IMR-90 (cell line): ENCODE measurements at regions not wholly inside any gene's neighbourhood (a gene's known extent, or its start where the extent isn't known, plus 50 kb on each side); places are given as distances from the start of the nearest gene placed in this dataset.

Source experiments
- ATAC-seq: fragments of 200-7000 bp; cut with Tn5 transposase; 2 replicates; pipeline ENCODE4 v1.9.1; 2020; ENCODE audit warnings: low read depth, mild to moderate bottlenecking, moderate library complexity
- BruUV-seq: library from RNA; stranded (reverse); fragments of 400-500 nt; replicated peaks from 2 replicates; lab custom pipeline; 2021; lab: Mats Ljungman, UMichigan
- CTCF ChIA-PET: fragments of 300-600 bp; formaldehyde crosslinking; extraction: SDS; loops from one replicate; lab custom pipeline; 2021; ENCODE audit warnings: antibody characterized with exemption; lab: Yijun Ruan, JAX
- POLR2A ChIA-PET: fragments of 300-600 bp; sonication (Branson Sonifier 250); formaldehyde crosslinking; loops from one replicate; lab custom pipeline; 2022; ENCODE audit warnings: antibody characterized with exemption; ENCODE audit not compliant: unreplicated experiment; lab: Charles Lee
- DNase-seq: peaks from one replicate; pipeline ENCODE4 v3.0.0; 2013
- H2AFZ ChIP-seq: replicated peaks from 2 replicates; pipeline ENCODE3; 2013; ENCODE audit warnings: low read length, mild to moderate bottlenecking; ENCODE audit not compliant: poor library complexity
- H2AK5ac ChIP-seq: 2 replicates; pipeline ENCODE4 v1.6.1; 2013; ENCODE audit warnings: low read depth, low read length, inconsistent platforms
- H2AK9ac ChIP-seq: replicated peaks from 2 replicates; pipeline ENCODE3; 2013; ENCODE audit warnings: mild to moderate bottlenecking, low read depth, low read length, moderate library complexity; ENCODE audit not compliant: poor library complexity
- H2BK120ac ChIP-seq: 2 replicates; pipeline ENCODE4 v1.6.1; 2013; ENCODE audit warnings: low read depth, low read length, inconsistent platforms
- H2BK15ac ChIP-seq: 3 replicates; pipeline ENCODE4 v1.6.1; 2013; ENCODE audit warnings: low read depth, low read length, inconsistent platforms
- H2BK20ac ChIP-seq: 2 replicates; pipeline ENCODE4 v1.6.1; 2013; ENCODE audit warnings: low read depth, mild to moderate bottlenecking, inconsistent platforms, low read length, moderate library complexity
- H2BK5ac ChIP-seq: 2 replicates; pipeline ENCODE4 v1.6.1; 2013; ENCODE audit warnings: mild to moderate bottlenecking, low read depth, low read length, inconsistent platforms; ENCODE audit not compliant: poor library complexity, severe bottlenecking
- H3K14ac ChIP-seq: replicated peaks from 2 replicates; pipeline ENCODE4 v1.6.1; 2013; ENCODE audit warnings: low read depth, low read length, inconsistent platforms
- H3K18ac ChIP-seq: 2 replicates; pipeline ENCODE4 v1.6.1; 2013; ENCODE audit warnings: low read depth, low read length, control low read depth
- H3K23ac ChIP-seq: 2 replicates; pipeline ENCODE4 v1.6.1; 2013; ENCODE audit warnings: low read depth, low read length, inconsistent platforms
- H3K27ac ChIP-seq: 2 replicates; pipeline ENCODE4 v1.5.1; 2013; ENCODE audit warnings: mild to moderate bottlenecking, control low read depth, low read length; ENCODE audit not compliant: insufficient read depth
- H3K27me3 ChIP-seq: 2 replicates; pipeline ENCODE4 v1.6.1; 2013; ENCODE audit warnings: low read length; ENCODE audit not compliant: control insufficient read depth, insufficient read depth
- H3K36me3 ChIP-seq: 2 replicates; pipeline ENCODE4 v1.6.1; 2013; ENCODE audit warnings: low read length, mixed read lengths; ENCODE audit not compliant: control insufficient read depth, insufficient read depth
- H3K4ac ChIP-seq: 2 replicates; pipeline ENCODE4 v1.6.1; 2013; ENCODE audit warnings: low read depth, low read length, inconsistent platforms
- H3K4me1 ChIP-seq: 2 replicates; pipeline ENCODE4 v1.6.1; 2013; ENCODE audit warnings: low read length, mixed read lengths; ENCODE audit not compliant: control insufficient read depth, insufficient read depth
- H3K4me2 ChIP-seq: 2 replicates; pipeline ENCODE4 v1.6.1; 2013; ENCODE audit warnings: low read depth, mild to moderate bottlenecking, control low read depth, low read length, moderate library complexity
- H3K4me3 ChIP-seq: 2 replicates; pipeline ENCODE4 v1.5.1; 2013; ENCODE audit warnings: low read depth, mild to moderate bottlenecking, control low read depth, low read length, moderate library complexity; ENCODE audit not compliant: insufficient read depth
- H3K56ac ChIP-seq: 2 replicates; pipeline ENCODE4 v1.6.1; 2013; ENCODE audit warnings: low read length, inconsistent platforms; ENCODE audit not compliant: insufficient read depth; ENCODE audit errors: extremely low read depth
- H3K79me1 ChIP-seq, 2 experiments: 2 replicates each; pipeline ENCODE4 v1.6.1; 2013; ENCODE audit warnings: low read length in 2 of 2, inconsistent platforms in 1 of 2, low read depth in 1 of 2
- H3K9ac ChIP-seq: 2 replicates; pipeline ENCODE4 v1.6.1; 2013; ENCODE audit warnings: low read depth, low read length, control low read depth
- H3K9me1 ChIP-seq: 2 replicates; pipeline ENCODE4 v1.6.1; 2013; ENCODE audit warnings: low read length, inconsistent platforms; ENCODE audit not compliant: insufficient read depth
- H3K9me3 ChIP-seq: 2 replicates; pipeline ENCODE4 v1.6.1; 2013; ENCODE audit warnings: low read length; ENCODE audit not compliant: control insufficient read depth, insufficient read depth
- H4K20me1 ChIP-seq: 2 replicates; pipeline ENCODE4 v1.6.1; 2013; ENCODE audit warnings: low read length, inconsistent platforms; ENCODE audit not compliant: insufficient read depth
- H4K5ac ChIP-seq: 2 replicates; pipeline ENCODE4 v1.6.1; 2013; ENCODE audit warnings: mild to moderate bottlenecking, low read depth, low read length, control low read depth
- H4K8ac ChIP-seq, 2 experiments: 2 replicates each; pipeline ENCODE4 v1.6.1; 2013; ENCODE audit warnings: low read depth in 2 of 2, low read length in 2 of 2, control low read depth in 1 of 2, inconsistent platforms in 1 of 2
- H4K91ac ChIP-seq: 2 replicates; pipeline ENCODE4 v1.6.1; 2013; ENCODE audit warnings: low read depth, low read length, inconsistent platforms; ENCODE audit not compliant: insufficient read depth
- ELK1 ChIP-seq: fragments of 150-350 bp; IDR thresholded peaks from 2 replicates; pipeline ENCODE4 v1.6.1; 2016; ENCODE audit warnings: low read depth, mild to moderate bottlenecking, low read length, moderate library complexity, borderline replicate concordance
- FOS ChIP-seq: fragments of 150-350 bp; IDR thresholded peaks from 2 replicates; pipeline ENCODE4 v1.6.1; 2016; ENCODE audit warnings: low read depth, low read length
- MXI1 ChIP-seq: IDR thresholded peaks from 2 replicates; pipeline ENCODE4 v1.6.1; 2012; ENCODE audit warnings: low read depth, mild to moderate bottlenecking, low read length, moderate library complexity, borderline replicate concordance
- WGBS, 2 experiments: methylation state at CpG; one replicate each; pipeline versions ENCODE4 v1.1.5 to v1.1.7; 2013; ENCODE audit warnings: missing lambda C conversion rate in 2 of 2; ENCODE audit not compliant: insufficient read length in 1 of 2; ENCODE audit errors: extremely low coverage in 2 of 2; 5-methylcytosine and 5-hydroxymethylcytosine counted together
- dilution Hi-C: fragments of 300-500 bp; cut with HindIII; formaldehyde crosslinking; loops from one replicate; pipeline ENCODE4 v1.14.3; 2018; ENCODE audit warnings: low sequenced_read_pairs; ENCODE audit not compliant: unreplicated experiment
- in situ Hi-C: fragments of 300-500 bp; cut with MboI; formaldehyde crosslinking; loops from 3 replicates; pipeline ENCODE4 v1.14.3; 2019; ENCODE audit warnings: low sequenced_read_pairs, inconsistent platforms, mixed read lengths
- intact Hi-C: fragments of 100-400 bp; cut with micrococcal nuclease; formaldehyde crosslinking; loops from 2 replicates; pipeline ENCODE4 v1.10.0; 2022

GRCh38 chr12:123036466-123037285 is 56.2 kb downstream of the ARL6IP4 start:
- in situ Hi-C loops (no loop called here), dilution Hi-C loops (no loop called here), intact Hi-C loops (no loop called here)
- no peak for ATAC-seq
- 67% methylated on average over 1 of the region's 4 CpGs; no CpG with 5 or more reads in 1 of the 2 experiments for WGBS, 2 experiments
- Histone ChIP-seq H4K5ac (no peak overlapping the region), H3K27ac (no peak overlapping the region), H3K79me1 (peaks cover 6 to 14% of the 10 kb centered on the region in 2 experiments; a peak in 2 of 4 replicates), H3K27me3 (no peaks in the 10 kb centered on the region), H3K4ac (no peak overlapping the region), H3K4me3 (no peak overlapping the region), H2AFZ (no peak overlapping the region), H4K20me1 (0 out of 2 replicates have a peak, but pooled peaks cover 5% of the 10 kb centered on the region), H4K8ac (no peak overlapping the region), H3K36me3 (peaks cover 15% of the 10 kb centered on the region), H3K4me2 (no peak overlapping the region), H2BK120ac (no peak overlapping the region), H2AK5ac (no peak overlapping the region), H3K18ac (no peak overlapping the region), H3K9me1 (peaks cover 15% of the 10 kb centered on the region), H2BK20ac (no peak overlapping the region), H3K56ac (no peak overlapping the region), H3K9me3 (no peaks in the 10 kb centered on the region), H3K14ac (no peak overlapping the region), H2BK5ac (no peak overlapping the region), H3K9ac (no peak overlapping the region), H3K4me1 (peaks cover 9% of the 10 kb centered on the region; the same call in 1 of the 2 replicates), H4K91ac (no peak overlapping the region), H2BK15ac (no peak overlapping the region), H2AK9ac (no peak overlapping the region), H3K23ac (no peak overlapping the region)
- no peak for DNase-seq
- no peak for TF ChIP-seq FOS
- no peak for TF ChIP-seq MXI1
- TF ChIP-seq ELK1: no peak
- BruUV-seq: no TSS peak
- POLR2A ChIA-PET: no interaction called here
- CTCF ChIA-PET: no interaction called here
